ENCODE measurements at regions not wholly inside any gene's neighbourhood (a gene's known extent, or its start where the extent isn't known, plus 50 kb on each side); places are given as distances from the start of the nearest gene placed in this dataset.

GRCh38 chr10:3712707-3713106 is 72.3 kb downstream of the KLF6 start:
- TF ChIP-seq CTCF (IDR thresholded peaks at IDR 0.05; ENCODE audit: control insufficient read depth, insufficient read depth, low read depth, low read length, missing control alignments), result no peak
- no peak overlapping the region for H3K4me3 ChIP-seq (ENCODE audit: control insufficient read depth, low read depth, low read length)
- DNase-seq (ENCODE audit: low read depth), result no peak

DNA sequence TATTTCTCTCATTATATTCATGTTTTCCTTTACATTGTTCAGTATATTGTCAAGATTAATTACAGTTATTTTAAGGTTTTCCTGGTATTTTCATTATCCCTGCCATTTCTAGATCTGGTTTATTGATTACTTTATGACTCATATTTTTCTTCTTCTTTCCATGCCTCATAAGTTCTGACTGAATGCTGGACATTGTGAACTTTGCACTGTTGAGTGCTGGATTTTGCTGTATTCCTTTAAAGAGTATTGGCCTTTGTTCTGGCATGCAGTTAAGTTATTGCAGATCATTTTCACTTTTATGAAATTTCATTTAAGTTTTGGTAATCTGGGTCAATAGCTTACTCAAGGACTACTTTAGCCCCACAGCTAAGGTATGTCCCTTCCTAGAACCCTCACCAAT is 73.1 kb downstream of the KLF6 start:
- DNase-seq (ENCODE audit: low read depth), result no peak
- no peak for TF ChIP-seq CTCF (IDR thresholded peaks at IDR 0.05; ENCODE audit: control insufficient read depth, insufficient read depth, low read depth, low read length, missing control alignments)

DNA sequence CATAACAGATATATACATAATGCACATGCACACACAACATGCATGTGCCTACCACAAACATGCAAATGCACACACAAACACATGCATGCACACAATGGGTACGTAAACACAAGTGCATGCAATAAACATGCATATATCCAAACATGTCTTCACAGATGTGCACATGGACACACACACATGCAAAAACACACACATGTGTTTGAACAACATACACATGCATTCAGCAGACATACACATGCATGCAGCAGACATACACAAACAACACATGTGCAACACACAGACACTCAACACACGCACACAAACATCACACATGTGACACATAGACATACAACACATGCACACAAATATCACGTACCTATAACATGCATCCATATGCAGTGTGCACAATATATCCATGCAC is 74.2 kb downstream of the KLF6 start:
- no peak for TF ChIP-seq CTCF (IDR thresholded peaks at IDR 0.05; ENCODE audit: control insufficient read depth, insufficient read depth, low read depth, low read length, missing control alignments)
- no peak for DNase-seq (ENCODE audit: low read depth)
- no peak overlapping the region for H3K4me3 ChIP-seq (ENCODE audit: control insufficient read depth, low read depth, low read length)

More for the DNA sequence above, 73.1 kb downstream of the KLF6 start:
- H3K4me3 ChIP-seq (ENCODE audit: control insufficient read depth, low read depth, low read length), result no peak overlapping the region

- no peak overlapping the region for H3K4me3 ChIP-seq (ENCODE audit: control insufficient read depth, low read depth, low read length)
- no peak for DNase-seq (ENCODE audit: low read depth)
- no peak for TF ChIP-seq CTCF (IDR thresholded peaks at IDR 0.05; ENCODE audit: control insufficient read depth, insufficient read depth, low read depth, low read length, missing control alignments)
Observed at GRCh38 chr10:3709456-3710060, 75.5 kb downstream of the KLF6 start.

DNA sequence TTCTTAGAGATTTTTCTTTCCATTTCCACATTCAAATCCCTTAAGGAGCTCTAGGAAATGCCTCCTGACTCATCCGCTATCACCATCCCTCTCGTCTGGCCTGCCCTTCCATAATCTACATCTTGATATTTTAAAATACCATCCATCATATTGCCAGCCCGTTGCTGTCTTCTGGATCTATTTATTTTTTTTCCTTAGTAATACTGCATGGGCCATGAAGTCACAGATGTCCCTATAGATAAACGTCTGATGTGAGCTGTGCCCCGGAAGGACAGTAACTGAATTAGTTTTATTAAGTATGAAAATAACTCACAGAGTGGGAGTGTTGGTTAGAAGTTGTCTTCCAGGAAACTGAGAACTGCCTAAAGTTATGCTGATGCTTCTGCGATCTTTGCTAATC is 76.2 kb downstream of the KLF6 start:
- no peak overlapping the region for H3K4me3 ChIP-seq (ENCODE audit: control insufficient read depth, low read depth, low read length)
- DNase-seq (ENCODE audit: low read depth), result no peak

DNA sequence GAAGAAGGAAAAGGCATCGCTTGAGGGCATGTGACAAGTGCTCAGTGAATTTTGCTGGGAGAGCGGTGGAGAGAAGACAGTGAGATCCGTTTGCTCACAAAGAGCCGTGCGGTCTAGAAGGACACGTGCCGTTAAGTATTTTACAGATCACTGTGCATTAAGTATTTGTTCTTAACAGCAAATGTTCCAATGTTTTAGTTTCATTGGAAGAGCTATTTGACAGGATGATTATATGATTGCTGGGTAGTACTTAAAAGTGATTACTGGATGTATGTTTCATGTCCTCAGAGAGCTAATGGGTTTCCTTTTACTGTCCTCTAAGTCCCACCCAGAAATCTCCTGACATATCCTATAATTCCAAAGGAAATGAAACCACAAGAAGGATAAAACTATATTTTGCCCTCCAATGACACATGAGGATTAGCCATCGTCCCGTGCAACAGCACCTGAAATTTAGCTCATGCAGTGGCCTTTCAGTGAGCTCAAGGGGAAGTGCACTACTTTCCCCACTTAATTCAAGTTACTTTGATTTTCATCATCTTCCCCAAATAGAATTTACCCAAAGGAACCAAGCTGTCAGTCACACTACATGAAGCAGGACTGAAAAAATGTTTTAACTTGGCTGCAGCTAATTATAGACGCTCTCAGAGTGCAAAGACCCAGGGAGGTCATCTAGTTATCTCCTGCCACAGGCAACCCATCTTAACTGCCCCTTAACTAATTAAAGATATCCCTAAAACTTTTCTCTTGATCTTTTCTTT is 80.3 kb downstream of the KLF6 start:
- no peak for TF ChIP-seq CTCF (IDR thresholded peaks at IDR 0.05; ENCODE audit: control insufficient read depth, insufficient read depth, low read depth, low read length, missing control alignments)
- no peak overlapping the region for H3K4me3 ChIP-seq (ENCODE audit: control insufficient read depth, low read depth, low read length)
- DNase-seq (ENCODE audit: low read depth), result no peak

More for the DNA sequence above, 76.2 kb downstream of the KLF6 start:
- no peak for TF ChIP-seq CTCF (IDR thresholded peaks at IDR 0.05; ENCODE audit: control insufficient read depth, insufficient read depth, low read depth, low read length, missing control alignments)
